DMS114 treated with DMSO at 0.1 percent for 48 hours (cell line): ENCODE measurements at regions not wholly inside any gene's neighbourhood (a gene's known extent, or its start where the extent isn't known, plus 50 kb on each side); places are given as distances from the start of the nearest gene placed in this dataset.
"Not testable (repeated sequence)": the region's sequence is repeated elsewhere in the genome, so short reads cannot be mapped to it uniquely, and the experiment has no call there.

Experiments used
- DNase-seq: peaks from one replicate; lab custom pipeline; 2025; ENCODE audit not compliant: unreplicated experiment; lab: John Stamatoyannopoulos, UW

- DNase-seq: not testable (repeated sequence)
Measured at GRCh38 chr3:39655718-39656117, 153.7 kb upstream of the MYRIP start.

GRCh38 chr3:39657075-39657474 is 152.3 kb upstream of the MYRIP start:
- DNase-seq: no peak

GRCh38 chr3:39657775-39658174 is 151.6 kb upstream of the MYRIP start:
- no peak for DNase-seq

GRCh38 chr3:39664931-39665330 is 144.5 kb upstream of the MYRIP start:
- no peak for DNase-seq

- no peak for DNase-seq
Measured at GRCh38 chr3:39665441-39665840, 144.0 kb upstream of the MYRIP start.

GRCh38 chr3:39668420-39668819 is 141.0 kb upstream of the MYRIP start:
- DNase-seq: peak; percentile 4

- no peak for DNase-seq
Measured at GRCh38 chr3:39671116-39671515, 138.3 kb upstream of the MYRIP start.

- no peak for DNase-seq
Measured at GRCh38 chr3:39671600-39671999, 137.8 kb upstream of the MYRIP start.

GRCh38 chr3:39705351-39705900 is 104.0 kb upstream of the MYRIP start:
- no peak for DNase-seq

- DNase-seq: no peak
Measured at GRCh38 chr3:39707314-39707909, 102.0 kb upstream of the MYRIP start.

- no peak for DNase-seq
Measured at GRCh38 chr3:39712413-39713048, 96.9 kb upstream of the MYRIP start.

- not testable (repeated sequence) for DNase-seq
Measured at GRCh38 chr3:39713341-39713740, 96.1 kb upstream of the MYRIP start.

- no peak for DNase-seq
Measured at GRCh38 chr3:39716849-39717248, 92.6 kb upstream of the MYRIP start.

GRCh38 chr3:39718674-39719595 is 90.5 kb upstream of the MYRIP start:
- DNase-seq: no peak

- no peak for DNase-seq
Measured at GRCh38 chr3:39721076-39721475, 88.3 kb upstream of the MYRIP start.

- peak; percentile 3 for DNase-seq
Measured at GRCh38 chr3:39724233-39724846, 85.1 kb upstream of the MYRIP start.

- DNase-seq: no peak
Measured at GRCh38 chr3:39725321-39725720, 84.1 kb upstream of the MYRIP start.

- no peak for DNase-seq
Measured at GRCh38 chr3:39727415-39727814, 82.0 kb upstream of the MYRIP start.

GRCh38 chr3:39733804-39734203 is 75.6 kb upstream of the MYRIP start:
- DNase-seq: no peak

- not testable (repeated sequence) for DNase-seq
Measured at GRCh38 chr3:39739658-39740057, 69.8 kb upstream of the MYRIP start.

- DNase-seq: no peak
Measured at GRCh38 chr3:39744746-39745145, 64.7 kb upstream of the MYRIP start.
